Activated CD8-positive, alpha-beta memory T cell treated with anti-CD3 and anti-CD28 coated beads, Interleukin-2, amount 10 ng/mL, durations not matched to agents 7 days and 5 days (primary cell): ENCODE measurements at regions not wholly inside any gene's neighbourhood (a gene's known extent, or its start where the extent isn't known, plus 50 kb on each side); places are given as distances from the start of the nearest gene placed in this dataset.

Source experiments
- ATAC-seq: fragments of 150-1000 bp; cut with Tn5 transposase; one replicate; pipeline ENCODE4 v1.10.0; 2021; ENCODE audit warnings: moderate library complexity
- CTCF ChIA-PET: fragments of 350-600 bp; sonication (Branson Sonifier 250); formaldehyde crosslinking; loops from one replicate; lab custom pipeline; 2021; ENCODE audit warnings: antibody characterized with exemption; lab: Charles Lee
- DNase-seq: peaks from one replicate; pipeline ENCODE4 v3.0.0-alpha.2; 2020
- H3K27ac Mint-ChIP-seq: one replicate; pipeline ENCODE4 v1.8.0; 2021; ENCODE audit warnings: mild to moderate bottlenecking, mixed read lengths
- H3K27me3 Mint-ChIP-seq: one replicate; pipeline ENCODE4 v1.8.0; 2021; ENCODE audit warnings: mixed read lengths
- H3K36me3 Mint-ChIP-seq: one replicate; pipeline ENCODE4 v1.8.0; 2021; ENCODE audit warnings: mild to moderate bottlenecking, mixed read lengths
- H3K4me1 Mint-ChIP-seq: one replicate; pipeline ENCODE4 v1.8.0; 2021; ENCODE audit warnings: mixed read lengths
- H3K4me3 Mint-ChIP-seq: one replicate; pipeline ENCODE4 v1.8.0; 2021; ENCODE audit warnings: mild to moderate bottlenecking, moderate library complexity, mixed read lengths
- H3K9me3 Mint-ChIP-seq: one replicate; pipeline ENCODE4 v1.8.0; 2022; ENCODE audit warnings: low read depth, mixed read lengths

DNA sequence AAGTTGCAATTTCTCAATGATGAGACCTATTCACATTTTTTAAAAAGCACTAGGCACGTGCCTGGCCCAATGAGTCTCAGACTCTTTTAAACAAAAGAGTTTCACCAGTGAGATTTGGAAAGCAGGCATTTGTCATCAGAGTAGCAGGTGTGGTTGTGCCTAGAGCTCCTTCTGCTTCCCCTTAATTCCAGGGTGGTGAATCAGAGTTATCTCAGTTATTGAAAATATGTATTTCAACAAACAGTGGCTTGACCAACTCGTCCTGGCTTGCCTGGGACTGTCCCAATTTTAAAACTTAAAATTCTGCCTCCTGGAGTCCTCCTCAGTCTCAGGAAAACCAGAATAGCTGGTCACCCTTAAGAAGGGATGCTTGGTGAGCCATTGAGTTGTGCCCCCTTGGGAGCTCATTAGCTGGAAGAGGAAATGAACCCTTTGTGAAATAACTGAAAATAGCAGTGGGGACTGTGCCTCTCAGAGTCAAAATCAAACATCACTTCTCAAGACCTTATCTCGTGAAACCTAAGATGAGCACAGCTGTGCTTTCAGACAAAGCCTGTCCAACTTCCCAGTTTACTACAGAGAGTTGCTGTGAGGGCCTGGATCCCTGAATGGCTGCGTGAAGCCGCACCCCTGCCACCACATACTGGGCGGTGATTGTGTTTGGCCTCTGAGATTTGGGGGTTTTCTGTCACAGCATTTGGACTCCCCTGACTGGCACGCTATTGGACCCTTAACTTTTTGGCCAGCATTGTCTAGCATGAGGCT, 116.3 kb downstream of the ANKRD60 start:
- Mint-ChIP-seq H3K9me3 (no peaks in the 10 kb centered on the region), H3K27ac (no peak overlapping the region), H3K36me3 (no peaks in the 10 kb centered on the region), H3K27me3 (peaks cover 29% of the 10 kb centered on the region), H3K4me3 (no peak overlapping the region), H3K4me1 (no peaks in the 10 kb centered on the region)
- no peak for ATAC-seq
- CTCF ChIA-PET = interaction anchor here (1.3 kb wide), 1 partner anchor 490 kb away, joined by 4 read pairs; no protein-coding TSS in a partner anchor
- no peak for DNase-seq

DNA sequence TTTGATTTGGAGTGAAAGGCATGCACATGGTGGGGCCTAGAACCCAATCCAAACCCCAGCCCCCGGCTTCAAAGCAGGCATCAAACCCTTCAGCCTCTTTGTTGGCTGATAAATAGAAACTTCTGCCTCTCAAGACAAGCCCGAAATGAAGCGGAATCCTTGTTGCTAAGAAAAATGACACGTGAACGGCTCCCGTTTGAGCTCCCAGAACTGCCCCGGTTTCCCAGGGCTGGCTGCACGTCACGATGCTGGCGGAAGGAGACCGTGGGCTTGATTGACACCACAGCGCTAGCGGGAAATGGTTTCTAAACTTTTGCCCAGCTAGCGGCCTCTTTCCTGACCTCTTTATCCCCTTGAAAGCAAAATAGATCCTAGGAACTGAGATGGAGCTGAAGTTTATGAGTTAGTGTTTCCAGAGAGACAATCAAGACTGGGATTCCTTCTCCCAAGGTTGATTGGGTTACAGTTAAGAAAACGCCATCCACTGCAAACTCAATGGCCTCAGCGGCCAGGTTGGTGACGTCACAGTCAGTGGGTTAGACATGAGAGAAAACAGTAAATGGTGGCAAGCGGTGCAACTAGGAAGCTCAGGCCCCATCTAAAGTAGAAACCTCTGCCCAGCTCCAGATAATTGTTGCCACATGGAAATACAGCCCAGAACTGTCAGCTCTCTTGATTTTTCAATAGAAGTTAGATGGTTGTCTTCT, 117.0 kb downstream of the ANKRD60 start:
- Mint-ChIP-seq H3K9me3 (no peaks in the 10 kb centered on the region), H3K36me3 (no peaks in the 10 kb centered on the region), H3K4me3 (no peak overlapping the region), H3K27ac (no peak overlapping the region), H3K27me3 (peaks cover 24% of the 10 kb centered on the region), H3K4me1 (no peaks in the 10 kb centered on the region)
- ATAC-seq (no peak), DNase-seq (no peak)
- CTCF ChIA-PET = interaction anchor here (1.3 kb wide), 1 partner anchor 489 kb away, joined by 4 read pairs; no protein-coding TSS in a partner anchor

DNA sequence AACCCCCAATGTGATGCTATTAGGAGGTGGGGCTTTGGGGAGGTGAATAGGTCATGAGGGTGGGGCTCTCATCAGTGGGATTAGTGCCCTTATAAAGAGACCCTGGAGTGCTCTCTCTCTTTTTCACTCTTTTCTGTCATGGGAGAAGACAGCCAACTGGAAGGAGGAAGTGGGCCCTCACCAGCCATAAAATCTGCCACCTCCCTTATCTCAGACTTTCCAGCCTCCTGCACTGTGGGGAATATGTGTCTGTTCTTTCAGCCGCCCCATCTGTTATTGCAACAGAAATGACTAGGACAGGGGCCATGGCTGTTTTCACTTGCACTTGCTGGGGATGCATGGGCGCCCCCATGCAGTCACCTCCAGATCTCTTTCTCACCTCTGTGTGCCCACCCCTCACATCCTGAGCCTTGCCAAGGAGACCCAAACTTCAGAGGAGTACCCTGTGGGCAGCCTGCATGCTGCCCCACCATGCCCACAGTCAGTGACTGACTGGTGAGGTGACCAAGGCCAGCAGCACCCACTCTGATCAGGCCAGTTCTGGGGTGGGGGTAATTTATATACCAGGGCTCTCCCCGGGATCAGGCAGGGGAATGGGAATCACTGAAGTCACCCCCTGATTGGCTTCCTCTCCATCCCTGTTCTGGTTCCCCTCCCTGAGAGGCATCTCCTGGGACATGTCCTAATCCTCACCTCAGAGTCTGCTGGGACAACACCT, 118.4 kb downstream of the ANKRD60 start:
- CTCF ChIA-PET = no interaction called here
- no peaks in the 10 kb centered on the region for H3K36me3 Mint-ChIP-seq
- no peak overlapping the region for H3K27ac Mint-ChIP-seq
- H3K27me3 Mint-ChIP-seq = peaks cover 16% of the 10 kb centered on the region
- H3K9me3 Mint-ChIP-seq = no peaks in the 10 kb centered on the region
- H3K4me3 Mint-ChIP-seq = no peak overlapping the region
- no peaks in the 10 kb centered on the region for H3K4me1 Mint-ChIP-seq
- DNase-seq (peak; percentile 22), ATAC-seq (no peak)

DNA sequence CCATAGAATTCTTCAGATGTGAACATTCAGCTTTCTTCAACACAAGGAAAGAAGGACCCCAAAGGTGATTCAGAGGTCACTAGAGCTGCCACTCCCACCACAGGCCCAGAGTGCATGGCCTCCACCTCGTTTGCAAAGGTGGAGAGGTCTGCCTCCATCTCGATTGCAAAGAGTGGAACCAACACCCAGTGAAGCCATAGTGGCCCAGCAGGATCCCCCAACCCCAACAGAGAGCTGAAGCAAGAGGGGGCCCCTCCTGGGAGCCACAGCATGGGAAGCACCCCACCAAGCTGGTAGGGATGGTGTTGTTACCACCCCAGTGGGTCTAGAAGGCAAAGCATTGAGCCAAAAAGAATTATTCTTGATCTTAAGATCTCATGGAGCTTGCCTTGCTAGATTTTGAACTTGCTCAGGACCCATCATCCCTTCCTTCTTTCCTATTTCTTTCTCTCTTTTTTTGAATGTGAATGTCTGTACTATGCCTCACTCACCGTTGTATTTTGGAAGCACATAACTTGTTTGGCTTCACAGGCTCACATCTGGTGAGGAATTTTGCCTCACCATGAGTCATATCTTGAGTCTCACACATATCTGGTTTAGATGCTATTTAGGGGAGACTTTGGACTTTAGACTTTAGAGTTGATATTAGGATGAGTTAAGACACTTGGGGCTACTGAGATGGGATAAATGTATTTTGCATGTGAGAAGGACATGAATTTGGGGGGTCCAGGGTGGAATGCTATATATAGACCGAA, 119.2 kb downstream of the ANKRD60 start:
- no peaks in the 10 kb centered on the region for H3K9me3 Mint-ChIP-seq
- no peaks in the 10 kb centered on the region for H3K36me3 Mint-ChIP-seq
- ATAC-seq = no peak
- no peak overlapping the region for H3K4me3 Mint-ChIP-seq
- peaks cover 14% of the 10 kb centered on the region for H3K27me3 Mint-ChIP-seq
- no peaks in the 10 kb centered on the region for H3K4me1 Mint-ChIP-seq
- H3K27ac Mint-ChIP-seq = no peak overlapping the region
- CTCF ChIA-PET = no interaction called here
- DNase-seq = no peak

DNA sequence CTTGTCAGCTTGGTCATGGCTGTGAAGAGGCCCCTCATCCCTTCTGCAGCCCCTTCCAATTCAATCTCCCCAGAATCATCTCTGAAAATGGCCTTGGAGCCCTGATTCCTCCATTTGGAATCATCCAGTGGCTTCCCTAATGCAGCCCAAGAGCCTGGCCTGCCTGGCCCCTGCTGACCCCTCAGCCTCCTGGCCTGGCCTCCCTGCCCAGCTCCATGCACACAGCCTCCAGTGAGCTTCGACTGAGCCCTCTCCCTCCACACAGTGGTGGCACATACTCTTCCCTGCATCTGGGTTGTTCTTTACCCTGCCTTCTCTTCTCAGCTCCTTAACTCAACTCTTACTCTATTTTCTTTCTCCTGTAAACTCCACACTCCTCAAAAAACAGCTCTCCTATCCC, 120.9 kb downstream of the ANKRD60 start:
- CTCF ChIA-PET = no interaction called here

DNA sequence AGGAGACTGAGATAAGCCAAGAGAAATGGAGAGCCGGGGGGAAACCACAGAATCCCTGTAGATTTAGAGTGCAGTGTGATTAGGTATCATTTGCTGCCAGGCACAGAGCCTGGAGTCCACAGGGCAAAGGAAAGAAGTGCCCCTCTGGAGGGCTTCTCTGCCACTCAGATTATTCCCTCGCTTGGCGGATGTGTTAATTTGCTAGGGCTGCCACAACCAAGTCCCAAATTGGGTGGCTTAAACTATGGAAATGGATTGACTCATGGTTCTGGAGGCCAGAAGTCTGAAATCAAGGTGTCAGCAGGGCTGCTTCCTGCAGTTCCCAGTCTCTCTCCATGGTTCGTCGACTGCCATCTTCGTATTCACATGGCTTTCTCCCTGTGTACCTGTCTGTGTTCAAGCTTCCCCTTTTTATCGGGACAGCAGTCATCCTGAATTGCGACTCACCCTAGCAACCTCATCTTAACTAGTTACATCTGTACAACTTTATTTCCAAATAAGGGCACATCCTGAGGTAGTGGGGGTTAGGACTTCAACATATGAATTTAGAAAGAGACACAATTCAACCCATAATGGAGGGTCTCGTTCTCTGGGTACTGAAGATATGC, 122.2 kb downstream of the ANKRD60 start:
- peaks cover 9% of the 10 kb centered on the region for H3K27me3 Mint-ChIP-seq
- H3K4me1 Mint-ChIP-seq = no peaks in the 10 kb centered on the region
- CTCF ChIA-PET = no interaction called here
- H3K4me3 Mint-ChIP-seq = no peak overlapping the region
- no peak for ATAC-seq
- no peaks in the 10 kb centered on the region for H3K36me3 Mint-ChIP-seq
- H3K9me3 Mint-ChIP-seq = no peaks in the 10 kb centered on the region
- DNase-seq = peak; percentile 16
- H3K27ac Mint-ChIP-seq = no peak overlapping the region

More for the DNA sequence above, 120.9 kb downstream of the ANKRD60 start:
- peaks cover 9% of the 10 kb centered on the region for H3K27me3 Mint-ChIP-seq
- no peaks in the 10 kb centered on the region for H3K36me3 Mint-ChIP-seq
- DNase-seq = peak; percentile 15
- H3K4me1 Mint-ChIP-seq = no peaks in the 10 kb centered on the region
- no peak overlapping the region for H3K27ac Mint-ChIP-seq
- no peak for ATAC-seq
- H3K4me3 Mint-ChIP-seq = no peak overlapping the region
- H3K9me3 Mint-ChIP-seq = no peaks in the 10 kb centered on the region

DNA sequence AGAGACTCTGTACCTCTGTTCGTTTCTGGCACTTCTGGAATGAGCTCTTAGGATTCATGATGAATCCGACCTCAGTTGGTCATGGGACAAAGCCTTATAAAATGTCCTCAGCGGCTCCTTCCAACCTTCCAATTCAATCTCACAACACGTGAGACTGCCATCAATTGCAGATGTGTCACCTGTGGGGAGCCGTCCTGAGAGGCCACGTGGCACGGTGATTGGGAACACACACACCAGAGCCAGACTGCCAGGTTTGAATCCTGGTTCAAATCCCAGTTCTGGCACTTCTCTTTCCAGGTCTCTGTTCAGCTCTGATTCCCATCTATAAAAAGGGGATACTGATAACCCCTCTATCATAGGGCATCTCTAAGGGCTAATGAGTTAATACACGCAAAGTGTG, 124.5 kb downstream of the ANKRD60 start:
- CTCF ChIA-PET = no interaction called here
- DNase-seq (no peak), ATAC-seq (no peak)
- Mint-ChIP-seq H3K27ac (no peak overlapping the region), H3K4me3 (no peak overlapping the region), H3K9me3 (no peaks in the 10 kb centered on the region), H3K27me3 (peaks cover 7% of the 10 kb centered on the region), H3K4me1 (no peaks in the 10 kb centered on the region), H3K36me3 (no peaks in the 10 kb centered on the region)

DNA sequence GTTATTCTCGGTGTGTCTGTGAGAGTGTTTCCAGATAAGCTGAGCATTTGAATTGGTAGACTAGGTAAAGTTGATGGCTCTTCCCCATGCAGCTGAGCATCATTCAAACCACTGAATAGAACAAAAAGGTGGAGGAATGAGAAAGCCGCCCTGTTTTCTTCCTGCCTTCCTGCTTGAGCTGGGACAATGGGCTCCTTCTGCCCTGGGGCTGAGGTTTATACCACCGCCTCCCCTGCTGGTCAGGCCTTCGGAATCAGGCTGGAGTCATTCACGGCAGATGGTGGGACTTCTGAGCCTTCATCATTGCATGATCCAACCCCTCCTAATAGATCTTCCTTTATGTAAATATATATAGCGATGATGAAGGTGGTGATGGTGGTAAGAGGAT, 124.9 kb downstream of the ANKRD60 start:
- CTCF ChIA-PET = no interaction called here
- H3K9me3 Mint-ChIP-seq = no peaks in the 10 kb centered on the region
- DNase-seq (no peak), ATAC-seq (no peak)
- H3K4me3 Mint-ChIP-seq = no peak overlapping the region
- H3K27ac Mint-ChIP-seq = peak overlapping the region; percentile 19
- H3K36me3 Mint-ChIP-seq = no peaks in the 10 kb centered on the region
- H3K27me3 Mint-ChIP-seq = peaks cover 7% of the 10 kb centered on the region
- H3K4me1 Mint-ChIP-seq = no peaks in the 10 kb centered on the region

DNA sequence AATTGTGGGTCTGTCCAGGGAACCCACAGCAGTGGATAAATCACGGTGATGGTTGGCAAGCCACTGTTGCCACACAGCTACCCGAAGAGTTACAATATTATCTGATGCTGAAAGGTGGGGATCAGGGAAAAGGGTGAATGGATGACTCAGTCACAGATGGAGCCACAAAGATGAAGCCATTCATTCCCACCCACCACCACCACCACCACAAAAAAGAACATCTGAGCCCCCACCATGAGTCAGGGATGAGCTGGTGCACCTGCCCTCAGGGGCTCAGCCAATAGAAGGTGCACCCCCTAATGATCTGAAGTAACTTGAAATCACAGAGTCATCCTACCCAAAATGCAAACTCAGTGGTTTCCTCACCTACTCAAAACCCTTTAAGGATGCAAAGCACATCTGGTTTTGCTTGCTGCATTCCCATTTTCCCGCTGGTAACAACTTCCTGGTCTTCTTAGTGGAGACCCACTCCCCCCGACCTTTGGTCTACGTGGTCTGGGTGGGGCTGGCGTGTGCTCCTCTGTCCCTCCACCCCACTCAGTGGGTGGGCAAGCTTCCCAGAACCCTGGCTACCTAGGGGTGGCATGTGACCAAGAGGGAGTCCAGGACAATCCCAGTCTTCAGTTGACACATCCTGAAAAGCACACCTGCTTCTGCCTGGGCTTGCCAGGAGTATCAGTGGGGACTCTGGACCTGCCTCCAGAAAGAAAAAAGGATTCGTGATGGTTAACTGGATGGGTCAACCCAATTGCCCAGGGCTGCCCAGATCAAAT, 125.5 kb downstream of the ANKRD60 start:
- CTCF ChIA-PET = no interaction called here
- Mint-ChIP-seq H3K4me3 (no peak overlapping the region), H3K9me3 (no peaks in the 10 kb centered on the region), H3K27ac (no peak overlapping the region), H3K4me1 (no peaks in the 10 kb centered on the region), H3K36me3 (no peaks in the 10 kb centered on the region), H3K27me3 (peaks cover 7% of the 10 kb centered on the region)
- DNase-seq (peak; percentile 27), ATAC-seq (no peak)

DNA sequence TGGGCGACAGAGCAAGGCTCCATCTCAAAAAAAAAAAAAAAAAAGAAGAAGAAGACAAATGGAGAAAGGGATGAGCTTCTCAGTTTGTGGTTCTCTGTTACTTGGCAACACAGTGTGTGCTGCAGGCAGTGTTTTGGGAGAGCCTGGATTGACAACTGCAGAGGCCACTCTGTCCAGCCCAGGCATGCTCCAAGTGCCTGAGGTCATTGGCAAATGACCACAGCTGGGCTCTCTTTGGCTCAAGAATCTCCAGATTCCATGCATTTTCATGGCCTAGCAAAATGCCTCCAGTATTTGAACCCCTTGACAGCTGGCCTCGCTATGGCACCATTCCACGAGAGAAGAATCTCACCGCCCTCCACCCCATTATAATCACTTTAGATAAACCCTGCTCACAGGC, 126.2 kb downstream of the ANKRD60 start:
- H3K27ac Mint-ChIP-seq = no peak overlapping the region
- H3K27me3 Mint-ChIP-seq = peaks cover 7% of the 10 kb centered on the region
- DNase-seq (no peak), ATAC-seq (no peak)
- CTCF ChIA-PET = no interaction called here
- H3K4me1 Mint-ChIP-seq = no peaks in the 10 kb centered on the region
- H3K4me3 Mint-ChIP-seq = no peak overlapping the region
- no peaks in the 10 kb centered on the region for H3K36me3 Mint-ChIP-seq
- no peaks in the 10 kb centered on the region for H3K9me3 Mint-ChIP-seq

DNA sequence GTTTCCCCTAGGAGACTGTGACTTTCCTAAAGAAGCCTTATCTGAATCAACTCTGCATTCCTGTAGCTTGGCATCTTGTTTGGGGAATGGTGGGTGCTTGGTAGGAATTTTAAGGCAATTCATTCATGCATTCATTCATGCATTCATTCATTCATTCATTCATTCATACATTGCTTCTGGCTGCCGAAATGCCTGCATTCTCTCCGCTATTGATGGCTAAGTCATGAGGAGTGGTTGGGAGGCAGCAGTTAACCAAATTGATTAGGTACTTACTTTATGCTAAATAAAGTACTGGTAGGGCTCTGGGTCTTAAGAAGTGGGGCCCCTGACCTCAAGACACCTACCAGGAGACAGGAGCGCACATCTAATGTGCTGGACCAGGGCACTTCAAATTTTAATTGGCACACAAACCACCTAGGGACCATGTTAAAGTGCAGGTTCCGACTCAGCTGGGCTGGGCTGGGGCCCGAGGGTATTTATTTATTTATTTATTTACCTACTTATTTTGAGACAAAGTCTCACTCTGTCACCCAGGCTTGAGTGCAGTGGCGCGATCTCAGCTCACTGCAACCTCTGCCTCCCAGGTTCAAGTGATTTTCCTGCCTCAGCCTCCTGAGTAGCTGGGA, 127.6 kb downstream of the ANKRD60 start:
- CTCF ChIA-PET = no interaction called here
- H3K27me3 Mint-ChIP-seq = peaks cover 12% of the 10 kb centered on the region
- no peaks in the 10 kb centered on the region for H3K36me3 Mint-ChIP-seq
- no peak overlapping the region for H3K4me3 Mint-ChIP-seq
- ATAC-seq = no peak
- no peak overlapping the region for H3K27ac Mint-ChIP-seq
- no peaks in the 10 kb centered on the region for H3K4me1 Mint-ChIP-seq
- DNase-seq = no peak
- no peaks in the 10 kb centered on the region for H3K9me3 Mint-ChIP-seq
